ENCODE measurements at regions not wholly inside any gene's neighbourhood (a gene's known extent, or its start where the extent isn't known, plus 50 kb on each side); places are given as distances from the start of the nearest gene placed in this dataset.

DNA sequence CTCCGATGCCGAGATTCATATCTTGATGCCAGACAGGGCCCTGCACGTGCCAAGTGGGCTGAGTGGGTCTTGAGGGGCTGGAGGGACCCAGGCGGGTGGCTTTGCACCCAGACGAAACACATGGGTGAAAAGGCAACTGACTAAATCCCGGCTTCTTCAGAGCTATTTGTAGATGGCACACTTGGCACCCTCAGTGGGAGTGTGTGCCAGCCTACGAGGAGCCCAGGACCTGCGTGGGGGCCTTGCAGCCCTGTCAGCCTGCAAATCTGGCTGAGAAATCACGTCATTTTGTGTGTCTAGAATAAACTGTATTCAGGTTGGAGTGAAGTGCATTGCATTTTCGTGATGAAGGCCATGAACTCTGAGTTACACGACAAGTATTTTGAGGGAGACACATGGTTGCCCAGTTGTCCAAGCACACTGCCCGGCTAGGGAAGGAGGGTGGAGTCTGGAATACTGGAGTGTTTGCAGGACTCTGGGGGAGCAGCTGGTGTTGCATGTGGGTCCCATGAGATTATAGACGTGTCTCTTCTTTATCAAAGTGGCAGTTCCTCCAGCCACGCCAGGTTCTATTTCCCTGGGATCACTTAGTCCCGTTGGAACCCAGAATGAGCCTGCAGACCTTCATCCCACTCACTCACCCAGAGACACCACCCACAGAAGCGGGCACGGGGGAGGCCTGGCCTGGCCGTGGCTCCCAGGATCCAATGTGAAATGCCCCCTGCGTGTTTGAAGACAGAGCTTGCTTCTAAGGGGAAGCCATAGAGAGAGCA lies 60.2 kb downstream of the DLL1 start:
- ChIA-PET POLR2A (no interaction called here), CTCF (no interaction called here)
- Histone ChIP-seq H3K9me3 (replicated peaks; ENCODE audit: control insufficient read depth, insufficient read depth, low read length) (no peaks in the 10 kb centered on the region), H4K20me1 (replicated peaks; ENCODE audit: control insufficient read depth, extremely low read depth, insufficient read depth, low read length) (no peaks in the 10 kb centered on the region), H3K27ac (ENCODE audit: insufficient read depth, low read depth, low read length) (no peak overlapping the region), H3K9ac (replicated peaks; ENCODE audit: extremely low read depth, insufficient read depth, low read length) (no peak overlapping the region), H3K4me1 (ENCODE audit: control insufficient read depth, extremely low read depth, insufficient read depth, low read length) (no peaks in the 10 kb centered on the region), H3K4me2 (ENCODE audit: insufficient read depth, low read length) (no peak overlapping the region), H2AFZ (ENCODE audit: low read depth, low read length) (no peak overlapping the region), H3K4me3 (replicated peaks in 1 of 3; ENCODE audit: insufficient read depth in 1 of 3, low read depth in 1 of 3, low read length in 3 of 3) (no peak overlapping the region), H3K27me3 (ENCODE audit: control insufficient read depth in 2 of 2, insufficient read depth in 2 of 2, low read length in 2 of 2) (peaks cover 0 to 1% of the 10 kb centered on the region in 2 experiments), H3K9me1 (replicated peaks; ENCODE audit: control insufficient read depth, extremely low read depth, insufficient read depth, low read length) (no peaks in the 10 kb centered on the region), H3K79me2 (ENCODE audit: control insufficient read depth, insufficient read depth, low read length) (no peaks in the 10 kb centered on the region), H3K36me3 (ENCODE audit: control insufficient read depth in 2 of 2, extremely low read depth in 1 of 2, insufficient read depth in 2 of 2, low read length in 2 of 2) (no peaks in the 10 kb centered on the region)
- no TSS peak for BruUV-seq (replicated peaks)
- dilution Hi-C loops (cut with MboI; ENCODE audit: extremely low pct_ligation_motif_present, low sequenced_read_pairs) = no loop called here
- FAIRE-seq (no peak), DNase-seq (ENCODE audit: low read depth, low spot score) (no peak)
- TF ChIP-seq, protein P1, sequence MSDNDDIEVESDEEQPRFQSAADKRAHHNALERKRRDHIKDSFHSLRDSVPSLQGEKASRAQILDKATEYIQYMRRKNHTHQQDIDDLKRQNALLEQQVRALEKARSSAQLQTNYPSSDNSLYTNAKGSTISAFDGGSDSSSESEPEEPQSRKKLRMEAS (IDR thresholded peaks at IDR 0.05; ENCODE audit: insufficient read depth, insufficient read length) = no peak
- intact Hi-C loops (cut with micrococcal nuclease) = no loop called here

DNA sequence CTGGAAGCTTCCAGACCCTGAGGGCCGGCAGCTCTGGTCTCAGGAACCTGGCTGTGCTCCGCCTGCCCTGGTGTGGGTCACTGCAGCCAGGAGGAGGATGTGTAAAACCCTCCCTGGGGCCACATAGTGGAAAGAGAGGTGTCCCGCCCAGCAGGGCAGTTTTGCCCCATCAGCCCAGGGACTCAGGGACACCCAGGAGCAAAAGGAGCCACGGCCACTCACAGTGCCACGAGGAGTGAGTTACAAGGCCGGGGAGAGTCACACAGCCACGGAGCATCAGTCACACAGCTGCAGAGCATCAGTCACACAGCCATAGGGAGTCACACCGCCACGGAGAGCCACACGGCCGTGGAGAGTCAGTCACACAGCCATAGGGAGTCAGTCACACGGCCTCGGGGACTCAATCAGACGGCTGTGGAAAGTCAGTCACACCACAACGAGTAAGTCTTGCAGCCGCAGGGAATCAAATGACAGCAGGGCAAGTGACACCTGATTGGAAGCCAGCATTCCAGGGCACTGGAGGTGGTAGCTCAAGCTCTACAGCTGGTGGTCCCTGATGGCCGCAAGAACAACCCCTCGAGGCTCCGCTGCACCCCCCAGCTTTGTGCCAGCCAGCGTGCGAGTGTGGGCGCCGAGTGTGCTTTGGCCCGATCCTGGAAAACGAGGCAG lies 60.9 kb downstream of the DLL1 start:
- H3K27ac ChIP-seq (ENCODE audit: insufficient read depth, low read depth, low read length) = no peak overlapping the region
- FAIRE-seq (no peak), DNase-seq (ENCODE audit: low read depth, low spot score) (no peak)
- H3K4me3 ChIP-seq (replicated peaks in 1 of 3; ENCODE audit: insufficient read depth in 1 of 3, low read depth in 1 of 3, low read length in 3 of 3) = no peak overlapping the region
- no peak overlapping the region for H3K4me2 ChIP-seq (ENCODE audit: insufficient read depth, low read length)
- ChIA-PET POLR2A (no interaction called here), CTCF (interaction anchor here (1.3 kb wide), 1 partner anchor 398 kb away, joined by 4 read pairs; no protein-coding TSS in a partner anchor)
- H3K79me2 ChIP-seq (ENCODE audit: control insufficient read depth, insufficient read depth, low read length) = no peaks in the 10 kb centered on the region
- H3K36me3 ChIP-seq (ENCODE audit: control insufficient read depth in 2 of 2, extremely low read depth in 1 of 2, insufficient read depth in 2 of 2, low read length in 2 of 2) = no peaks in the 10 kb centered on the region
- no peaks in the 10 kb centered on the region for H4K20me1 ChIP-seq (replicated peaks; ENCODE audit: control insufficient read depth, extremely low read depth, insufficient read depth, low read length)
- dilution Hi-C loops (cut with MboI; ENCODE audit: extremely low pct_ligation_motif_present, low sequenced_read_pairs) (no loop called here), intact Hi-C loops (cut with micrococcal nuclease) (no loop called here)
- H3K9me1 ChIP-seq (replicated peaks; ENCODE audit: control insufficient read depth, extremely low read depth, insufficient read depth, low read length) = no peaks in the 10 kb centered on the region
- H3K27me3 ChIP-seq (ENCODE audit: control insufficient read depth in 2 of 2, insufficient read depth in 2 of 2, low read length in 2 of 2) = no peaks in the 10 kb centered on the region
- BruUV-seq (replicated peaks) = no TSS peak
- H3K4me1 ChIP-seq (ENCODE audit: control insufficient read depth, extremely low read depth, insufficient read depth, low read length) = no peaks in the 10 kb centered on the region
- H2AFZ ChIP-seq (ENCODE audit: low read depth, low read length) = no peak overlapping the region
- no peak overlapping the region for H3K9ac ChIP-seq (replicated peaks; ENCODE audit: extremely low read depth, insufficient read depth, low read length)
- no peaks in the 10 kb centered on the region for H3K9me3 ChIP-seq (replicated peaks; ENCODE audit: control insufficient read depth, insufficient read depth, low read length)
- TF ChIP-seq GATA2 (IDR thresholded peaks at IDR 0.05; ENCODE audit: insufficient read depth, insufficient read length, low read depth, low read length) = no peak
- TF ChIP-seq, protein P2, sequence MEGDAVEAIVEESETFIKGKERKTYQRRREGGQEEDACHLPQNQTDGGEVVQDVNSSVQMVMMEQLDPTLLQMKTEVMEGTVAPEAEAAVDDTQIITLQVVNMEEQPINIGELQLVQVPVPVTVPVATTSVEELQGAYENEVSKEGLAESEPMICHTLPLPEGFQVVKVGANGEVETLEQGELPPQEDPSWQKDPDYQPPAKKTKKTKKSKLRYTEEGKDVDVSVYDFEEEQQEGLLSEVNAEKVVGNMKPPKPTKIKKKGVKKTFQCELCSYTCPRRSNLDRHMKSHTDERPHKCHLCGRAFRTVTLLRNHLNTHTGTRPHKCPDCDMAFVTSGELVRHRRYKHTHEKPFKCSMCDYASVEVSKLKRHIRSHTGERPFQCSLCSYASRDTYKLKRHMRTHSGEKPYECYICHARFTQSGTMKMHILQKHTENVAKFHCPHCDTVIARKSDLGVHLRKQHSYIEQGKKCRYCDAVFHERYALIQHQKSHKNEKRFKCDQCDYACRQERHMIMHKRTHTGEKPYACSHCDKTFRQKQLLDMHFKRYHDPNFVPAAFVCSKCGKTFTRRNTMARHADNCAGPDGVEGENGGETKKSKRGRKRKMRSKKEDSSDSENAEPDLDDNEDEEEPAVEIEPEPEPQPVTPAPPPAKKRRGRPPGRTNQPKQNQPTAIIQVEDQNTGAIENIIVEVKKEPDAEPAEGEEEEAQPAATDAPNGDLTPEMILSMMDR (IDR thresholded peaks at IDR 0.05; ENCODE audit: extremely low read depth in 1 of 2, insufficient read depth in 1 of 2, low read depth in 1 of 2, low read length in 2 of 2) = no peak
- no peak for TF ChIP-seq POLR2AphosphoS5 (IDR thresholded peaks at IDR 0.05; ENCODE audit: insufficient read depth, low read depth, low read length)
- no peak for TF ChIP-seq FOS (IDR thresholded peaks at IDR 0.05; ENCODE audit: borderline replicate concordance, insufficient read depth, low read length)
- TF ChIP-seq MYC (IDR thresholded peaks at IDR 0.05; ENCODE audit: low read depth, low read length) = no peak
- TF ChIP-seq EZH2 (IDR thresholded peaks at IDR 0.05; ENCODE audit: borderline replicate concordance, low read depth, low read length, severe bottlenecking) = no peak
- no peak for TF ChIP-seq JUN (IDR thresholded peaks at IDR 0.05; ENCODE audit: borderline replicate concordance, insufficient read depth, insufficient read length, low read depth)
- TF ChIP-seq POLR2A (IDR thresholded peaks at IDR 0.05; ENCODE audit: low read depth, low read length) = no peak
- TF ChIP-seq, protein P1 (IDR thresholded peaks at IDR 0.05; ENCODE audit: insufficient read depth, insufficient read length) = no peak
